Esophagus squamous epithelium (tissue), 5 donors: ENCODE measurements at regions not wholly inside any gene's neighbourhood (a gene's known extent, or its start where the extent isn't known, plus 50 kb on each side); places are given as distances from the start of the nearest gene placed in this dataset.
"Not testable (repeated sequence)": the region's sequence is repeated elsewhere in the genome, so short reads cannot be mapped to it uniquely, and the experiment has no call there.

Experiments used
- DNase-seq: peaks from one replicate; lab custom pipeline; 2025; lab: John Stamatoyannopoulos, UW
- H3K27ac ChIP-seq, 4 donors: fragments of 200-600 bp; sonication (generic); one replicate each; pipeline ENCODE4 v1.5.1; 2016 to 2019; ENCODE audit warnings: mild to moderate bottlenecking in 1 of 4
- H3K27me3 ChIP-seq, 4 donors: fragments of 200-600 bp; sonication (generic); 1 replicate in 3 of 4; 2 replicates in 1 of 4; pipeline versions ENCODE4 v1.5.1 to v1.6.0; 2017 to 2021; ENCODE audit warnings: antibody characterized with exemption in 1 of 4
- H3K36me3 ChIP-seq, 3 donors: fragments of 200-600 bp; sonication (generic); one replicate each; pipeline ENCODE4 v1.5.1; 2016 to 2019
- H3K4me1 ChIP-seq, 3 donors: fragments of 200-600 bp; sonication (generic); one replicate each; pipeline ENCODE4 v1.5.1; 2017 to 2019
- H3K4me3 ChIP-seq, 4 donors: fragments of 200-600 bp; sonication (generic); 1 replicate in 3 of 4; 2 replicates in 1 of 4; pipeline ENCODE4 v1.5.1; 2016 to 2019; ENCODE audit warnings: mild to moderate bottlenecking in 2 of 4, moderate library complexity in 1 of 4
- H3K9me3 ChIP-seq, 3 donors: fragments of 200-600 bp; sonication (generic); one replicate each; pipeline ENCODE4 v1.5.1; 2016 to 2019
- CTCF ChIP-seq, 6 experiments: fragments of 450-650 bp in 4 of 6; fragments of 200-600 bp in 2 of 6; sonication (generic) in 2 of 6; IDR thresholded peaks; one replicate each; pipeline ENCODE4 v1.5.1; 2016 to 2019; ENCODE audit warnings: antibody characterized with exemption in 6 of 6, mild to moderate bottlenecking in 4 of 6, moderate library complexity in 4 of 6
- POLR2A ChIP-seq, 4 donors: fragments of 450-650 bp; IDR thresholded peaks; one replicate each; pipeline ENCODE4 v1.6.1; 2017; ENCODE audit warnings: antibody characterized with exemption in 4 of 4, mild to moderate bottlenecking in 4 of 4, moderate library complexity in 3 of 4
- WGBS, 2 donors: methylation state at CpG; one replicate each; pipeline ENCODE4 v1.1.5; 2018; 5-methylcytosine and 5-hydroxymethylcytosine counted together
- intact Hi-C: fragments of 100-400 bp; cut with DNase I; formaldehyde crosslinking; loops from one replicate; pipeline ENCODE4 v1.15.0; 2022
- donor health status: DM: yes; HTN: yes; CAD: no.

- Histone ChIP-seq H3K27ac (no peak overlapping the region), H3K9me3 (no peaks in the 10 kb centered on the region), H3K4me3 (no peak overlapping the region), H3K36me3 (no peaks in the 10 kb centered on the region), H3K27me3 (no peaks in the 10 kb centered on the region), H3K4me1 (no peaks in the 10 kb centered on the region)
- no peak for DNase-seq
- TF ChIP-seq CTCF (IDR thresholded peaks at IDR 0.05) (no peak), POLR2A (IDR thresholded peaks at IDR 0.05) (no peak)
- intact Hi-C loops: no loop called here
These were observed 588.2 kb upstream of the NRSN1 start for GRCh38 chr6:23537828-23538227.

DNA sequence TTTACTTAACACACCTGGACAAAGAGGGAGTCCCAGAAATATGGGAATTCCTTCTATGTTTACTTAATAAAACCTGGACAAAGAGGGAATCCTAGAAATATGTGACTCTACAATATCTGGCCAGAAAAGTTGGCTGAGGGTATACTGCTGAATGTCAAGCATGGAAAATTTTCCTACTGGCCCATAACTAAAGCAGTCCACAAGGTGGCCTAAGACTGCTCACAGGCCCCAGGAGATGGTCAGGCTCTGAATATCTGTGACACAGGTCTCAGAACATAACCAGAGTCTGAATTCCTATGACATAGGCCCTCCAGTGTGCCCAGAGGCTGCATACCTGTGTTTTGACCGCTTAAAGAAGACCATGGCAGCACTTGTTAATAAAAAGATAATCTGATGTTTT, 578.2 kb upstream of the NRSN1 start:
- TF ChIP-seq POLR2A (IDR thresholded peaks at IDR 0.05) (no peak), CTCF (IDR thresholded peaks at IDR 0.05) (no peak)
- no peak for DNase-seq
- intact Hi-C loops: no loop called here
- WGBS, 2 donors: 29 to 70% methylated on average over 1 of the region's 1 CpG
- Histone ChIP-seq H3K9me3 (no peaks in the 10 kb centered on the region), H3K27me3 (no peaks in the 10 kb centered on the region), H3K36me3 (no peaks in the 10 kb centered on the region), H3K27ac (no peak overlapping the region), H3K4me3 (no peak overlapping the region), H3K4me1 (no peaks in the 10 kb centered on the region)

- intact Hi-C loops, H3K27me3 ChIP-seq, H3K4me1 ChIP-seq, H3K27ac ChIP-seq, H3K36me3 ChIP-seq, H3K9me3 ChIP-seq, DNase-seq, H3K4me3 ChIP-seq: not testable (repeated sequence)
- WGBS, 2 donors: 63 to 90% methylated on average over 1 of the region's 1 CpG
These were observed 571.1 kb upstream of the NRSN1 start for GRCh38 chr6:23554953-23555352.

DNA sequence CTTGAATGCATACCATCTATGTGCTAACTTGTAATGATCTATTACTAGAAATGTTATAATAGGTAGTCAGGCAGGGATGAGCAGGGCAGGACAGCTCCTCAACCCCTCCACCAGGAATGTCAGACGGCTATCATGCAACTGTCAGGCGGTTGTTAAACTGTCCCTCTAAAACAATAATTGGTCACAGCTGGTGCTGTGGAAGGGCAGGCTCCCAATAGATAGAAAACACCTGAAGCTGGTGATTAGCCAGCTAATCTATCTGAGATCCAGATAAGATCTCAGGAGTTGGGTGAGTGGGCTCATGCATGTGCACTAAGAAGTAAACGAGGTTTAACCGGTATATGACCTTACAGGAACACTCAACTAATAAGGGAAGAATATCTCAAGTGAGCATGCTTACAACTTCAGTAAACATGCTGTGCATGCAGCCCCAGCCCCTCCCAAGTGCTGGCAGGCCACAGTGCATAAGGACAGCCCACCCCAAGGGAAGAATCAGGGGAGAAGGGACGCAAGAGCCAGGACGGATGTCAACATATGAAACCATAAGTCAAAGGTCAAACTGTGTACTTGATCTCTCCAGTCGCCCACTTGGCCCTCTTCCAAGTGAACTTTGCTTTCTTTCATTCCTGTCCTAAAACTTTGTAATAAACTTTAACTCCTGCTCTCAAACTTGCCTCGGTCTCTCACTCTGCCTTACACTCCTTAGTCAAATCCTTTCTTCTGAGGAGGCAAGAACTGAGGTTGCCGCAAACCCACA, 566.2 kb upstream of the NRSN1 start:
- DNase-seq: no peak

DNA sequence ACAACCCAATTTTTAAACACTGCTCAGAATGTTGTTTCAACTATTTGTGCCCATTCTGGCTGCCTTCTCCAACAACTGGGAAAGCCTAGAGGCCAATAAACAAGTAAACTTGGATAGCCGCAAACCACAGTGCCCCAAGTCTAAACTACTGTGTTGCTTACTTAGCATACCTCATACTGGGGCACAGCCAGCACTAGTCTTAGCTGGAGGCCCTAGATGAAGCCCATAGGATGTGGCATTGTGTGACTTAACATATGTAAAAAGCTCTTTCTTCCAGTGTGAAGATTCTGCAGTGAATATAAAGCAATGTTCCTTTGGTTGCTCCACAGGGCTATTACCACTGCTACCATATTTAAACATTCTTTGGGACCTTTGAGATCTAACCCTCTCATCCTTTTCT, 564.3 kb upstream of the NRSN1 start:
- TF ChIP-seq CTCF (IDR thresholded peaks at IDR 0.05) (no peak), POLR2A (IDR thresholded peaks at IDR 0.05) (no peak)
- H3K4me1 ChIP-seq: no peaks in the 10 kb centered on the region
- intact Hi-C loops: no loop called here
- H3K27ac ChIP-seq: no peak overlapping the region
- no peak for DNase-seq
- H3K9me3 ChIP-seq: peaks cover 0 to 7% (median 3%) of the 10 kb centered on the region in 3 donors
- H3K27me3 ChIP-seq: no peaks in the 10 kb centered on the region
- H3K4me3 ChIP-seq: no peak overlapping the region
- 78 to 100% methylated on average over 1 of the region's 1 CpG for WGBS, 2 donors
- no peaks in the 10 kb centered on the region for H3K36me3 ChIP-seq

More for the DNA sequence above, 566.2 kb upstream of the NRSN1 start:
- Histone ChIP-seq H3K27me3 (no peaks in the 10 kb centered on the region), H3K4me1 (no peaks in the 10 kb centered on the region), H3K9me3 (peaks cover 0 to 7% (median 3%) of the 10 kb centered on the region in 3 donors), H3K27ac (no peak overlapping the region), H3K4me3 (no peak overlapping the region), H3K36me3 (no peaks in the 10 kb centered on the region)
- 62 to 64% methylated on average over 9 of the region's 9 CpGs for WGBS, 2 donors
- intact Hi-C loops: no loop called here
- no peak for TF ChIP-seq CTCF (IDR thresholded peaks at IDR 0.05)
- no peak for TF ChIP-seq POLR2A (IDR thresholded peaks at IDR 0.05)
